Sciatic nerve (tissue), 2 donors: ENCODE measurements at regions not wholly inside any gene's neighbourhood (a gene's known extent, or its start where the extent isn't known, plus 50 kb on each side); places are given as distances from the start of the nearest gene placed in this dataset.

Experiments used
- ATAC-seq: fragments of 200-7000 bp; cut with Tn5 transposase; one replicate; pipeline ENCODE4 v1.9.1; 2020; ENCODE audit warnings: mild to moderate bottlenecking, moderate library complexity
- DNase-seq: peaks from one replicate; pipeline ENCODE4 v3.0.0-alpha.2; 2020; ENCODE audit warnings: low spot score
- intact Hi-C: fragments of 100-400 bp; cut with DNase I; formaldehyde crosslinking; loops from one replicate; pipeline ENCODE4 v1.14.2; 2022
- donor health status: DM: no; HTN: no; CAD: no.
- donor health status: DM: no; HTN: no; CAD: no.

DNA sequence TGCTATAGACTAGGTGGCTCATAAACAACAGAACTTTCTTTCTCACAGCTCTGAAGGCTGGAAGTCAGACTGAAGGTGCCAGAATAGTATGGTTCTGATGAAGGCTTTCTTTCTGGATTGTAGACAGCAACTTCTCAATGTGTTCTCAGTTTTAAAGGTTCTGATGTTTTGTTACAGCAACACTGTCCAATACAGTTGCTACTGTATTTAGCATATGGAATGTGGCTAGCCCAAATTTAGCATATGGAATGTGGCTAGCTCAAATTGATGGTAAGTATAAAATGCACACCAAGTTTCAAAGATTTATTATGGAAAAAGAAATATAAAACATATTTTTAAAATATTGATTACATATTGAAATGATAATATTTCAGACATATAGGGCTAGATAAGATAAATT is 145.3 kb downstream of the MBL2 start:
- intact Hi-C loops: no loop called here
- no peak for DNase-seq
- ATAC-seq: no peak

DNA sequence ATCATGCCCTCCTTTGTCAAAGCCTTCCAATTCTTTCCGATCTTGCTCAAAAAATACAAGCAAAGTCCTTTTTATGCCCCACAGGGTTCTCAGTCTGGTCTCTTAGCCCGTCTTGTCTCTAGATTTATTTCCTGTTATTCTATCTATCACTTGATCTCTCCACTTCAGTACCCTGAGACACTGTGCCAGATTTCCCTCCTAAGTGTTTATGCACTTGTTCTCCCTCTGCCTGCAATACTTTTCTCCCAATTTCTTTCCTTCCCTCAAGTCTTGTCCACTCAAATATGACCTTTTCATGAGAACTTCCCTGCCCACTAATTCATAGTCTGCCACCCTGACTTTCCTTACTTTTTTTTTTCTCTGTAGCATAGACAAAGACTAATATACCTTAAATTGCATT is 141.4 kb downstream of the MBL2 start:
- intact Hi-C loops: no loop called here
- DNase-seq: no peak
- ATAC-seq: no peak

- no peak for DNase-seq
- ATAC-seq: no peak
- intact Hi-C loops: no loop called here
Observed at GRCh38 chr10:52631648-52632047, 140.9 kb downstream of the MBL2 start.

DNA sequence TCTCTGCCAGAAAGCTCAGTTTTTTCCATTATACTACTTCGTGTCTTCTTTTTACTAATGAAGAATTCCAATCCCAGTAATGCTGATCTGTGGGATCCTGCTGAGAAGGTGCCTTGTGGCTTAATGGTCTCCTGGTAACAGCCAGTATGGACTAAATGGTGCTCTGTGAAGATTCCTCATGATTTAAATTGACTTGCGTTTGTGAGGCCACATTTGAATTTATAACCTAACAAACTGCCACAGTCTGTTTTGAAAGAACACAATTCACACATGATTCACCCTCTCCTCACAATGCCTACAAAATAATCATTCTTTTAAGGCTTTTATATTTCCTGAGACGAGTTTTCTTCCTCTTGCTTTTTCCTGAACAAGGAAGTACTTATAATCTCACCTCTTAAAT is 140.0 kb downstream of the MBL2 start:
- ATAC-seq: no peak
- DNase-seq: no peak
- intact Hi-C loops: no loop called here

DNA sequence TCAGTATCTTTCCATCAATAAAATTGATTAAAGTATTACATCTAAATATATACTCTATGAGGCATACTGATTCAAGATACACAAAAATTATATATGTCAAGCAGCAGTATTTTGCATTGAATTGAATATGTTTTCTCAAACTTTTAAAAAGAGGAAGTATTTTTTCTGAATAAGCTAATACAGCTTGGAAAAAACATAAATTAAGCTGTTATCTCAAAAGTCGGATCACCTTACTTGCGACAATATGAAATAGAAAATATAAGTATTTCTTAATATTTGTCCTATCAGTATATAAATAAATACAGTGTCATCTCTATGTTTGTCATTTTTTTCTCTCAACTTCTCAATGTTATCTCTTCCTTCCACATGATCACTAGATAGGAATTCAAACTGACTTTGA is 139.3 kb downstream of the MBL2 start:
- intact Hi-C loops: no loop called here
- no peak for ATAC-seq
- DNase-seq: no peak

GRCh38 chr10:52635651-52636050 is 136.9 kb downstream of the MBL2 start:
- ATAC-seq (no peak), DNase-seq (no peak)
- intact Hi-C loops: no loop called here

- intact Hi-C loops: no loop called here
- ATAC-seq (no peak), DNase-seq (no peak)
Observed at GRCh38 chr10:52636874-52637273, 135.7 kb downstream of the MBL2 start.

DNA sequence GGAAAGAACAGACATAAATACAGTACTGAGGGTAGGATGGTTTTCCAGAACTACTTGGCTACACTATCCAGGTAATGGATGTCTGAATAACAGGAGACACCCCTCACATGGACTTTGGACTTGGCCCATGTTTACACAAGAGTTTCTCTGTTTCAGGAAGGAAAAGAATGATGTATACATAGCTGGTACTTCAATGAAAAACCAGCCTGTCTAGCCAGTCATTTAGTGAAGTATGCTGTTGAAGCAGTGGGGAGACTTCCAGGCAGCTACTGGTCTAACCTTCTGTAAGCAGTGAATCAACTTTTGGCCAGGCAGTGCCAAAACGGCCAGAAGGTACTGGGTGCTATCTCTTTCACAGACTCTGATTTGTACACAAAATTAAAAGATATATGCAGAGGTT is 135.0 kb downstream of the MBL2 start:
- ATAC-seq (no peak), DNase-seq (no peak)
- intact Hi-C loops: no loop called here

DNA sequence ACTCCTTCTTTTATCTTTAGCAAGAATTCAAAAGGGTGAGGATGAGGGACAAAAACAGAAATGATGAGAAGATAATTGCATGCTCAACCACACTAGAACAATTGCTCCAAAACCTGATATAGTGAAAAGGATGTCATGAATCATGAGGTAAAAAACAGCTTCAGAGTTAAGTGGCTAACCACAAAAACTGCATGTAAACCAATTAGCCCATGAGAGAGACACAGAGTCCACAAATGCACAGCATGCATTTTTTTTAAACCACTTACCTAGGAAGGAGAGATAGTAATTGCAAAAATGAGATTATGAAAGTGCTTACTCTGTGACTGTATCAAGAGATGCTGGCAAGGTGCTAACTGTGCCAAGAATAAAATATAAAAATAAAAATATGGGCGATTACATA is 132.9 kb downstream of the MBL2 start:
- no peak for DNase-seq
- ATAC-seq: no peak
- intact Hi-C loops: no loop called here

- ATAC-seq (no peak), DNase-seq (no peak)
- intact Hi-C loops: no loop called here
Observed at GRCh38 chr10:52642208-52642607, 130.4 kb downstream of the MBL2 start.

DNA sequence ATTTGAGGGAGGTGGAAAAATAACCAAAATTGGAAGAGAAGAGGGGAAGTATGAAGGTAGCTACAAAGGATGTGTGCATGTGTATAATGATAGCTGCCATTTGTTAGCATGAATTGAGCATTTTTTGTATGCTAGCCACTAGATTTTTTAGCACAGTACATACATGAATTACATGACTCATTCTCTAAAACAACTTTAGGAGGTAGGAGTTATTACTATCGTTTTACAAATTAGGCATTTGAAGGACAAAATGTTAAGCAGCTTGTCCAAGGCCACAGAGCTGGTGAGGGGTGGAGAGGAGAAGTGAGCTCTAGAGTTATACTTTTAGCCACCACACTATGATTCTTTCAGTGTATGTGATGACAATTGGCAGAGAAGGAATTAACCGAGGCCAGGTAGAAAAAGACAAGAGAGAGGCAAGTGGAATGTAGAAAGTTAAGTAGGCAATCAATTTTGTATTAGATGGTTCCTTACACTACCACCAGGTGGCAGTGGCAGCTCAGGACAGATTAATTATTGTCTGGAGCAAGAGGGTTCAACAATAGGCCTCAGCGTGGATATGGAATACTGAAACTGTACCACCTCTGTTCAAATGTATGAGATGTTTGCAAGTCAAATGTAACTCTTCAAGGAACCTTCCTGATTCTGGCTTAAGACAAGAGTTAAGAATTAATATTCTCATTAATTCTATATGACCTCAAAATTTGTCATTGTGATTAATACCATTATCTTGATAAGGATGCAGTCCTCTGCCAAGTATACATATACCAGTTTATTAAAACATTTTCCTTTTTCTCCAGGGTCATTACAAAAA is 128.0 kb downstream of the MBL2 start:
- ATAC-seq (no peak), DNase-seq (no peak)
- intact Hi-C loops: no loop called here

- intact Hi-C loops: no loop called here
- ATAC-seq: no peak
- DNase-seq: no peak
Observed at GRCh38 chr10:52645187-52645758, 127.3 kb downstream of the MBL2 start.

DNA sequence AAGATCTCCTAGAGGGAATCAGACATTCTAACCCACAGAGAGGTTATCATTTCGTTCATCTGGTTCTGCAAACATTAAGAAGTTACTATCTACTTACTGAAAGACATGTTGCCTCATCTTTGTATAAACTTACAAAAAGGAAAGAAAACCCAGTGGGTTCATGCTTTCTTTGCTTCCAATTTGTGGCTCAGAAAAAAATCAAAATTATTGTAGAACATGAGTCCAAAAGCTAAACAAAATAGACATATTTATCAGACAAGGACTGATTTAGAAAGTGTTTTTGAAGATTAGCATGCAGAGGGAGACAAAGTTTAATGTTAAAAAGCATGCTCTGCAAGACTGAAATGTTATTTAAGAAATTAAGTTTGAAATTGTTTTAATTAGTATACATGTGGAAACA is 123.1 kb downstream of the MBL2 start:
- no peak for DNase-seq
- intact Hi-C loops: no loop called here
- no peak for ATAC-seq

- ATAC-seq (no peak), DNase-seq (no peak)
- intact Hi-C loops: no loop called here
Observed at GRCh38 chr10:52650873-52651272, 121.7 kb downstream of the MBL2 start.

DNA sequence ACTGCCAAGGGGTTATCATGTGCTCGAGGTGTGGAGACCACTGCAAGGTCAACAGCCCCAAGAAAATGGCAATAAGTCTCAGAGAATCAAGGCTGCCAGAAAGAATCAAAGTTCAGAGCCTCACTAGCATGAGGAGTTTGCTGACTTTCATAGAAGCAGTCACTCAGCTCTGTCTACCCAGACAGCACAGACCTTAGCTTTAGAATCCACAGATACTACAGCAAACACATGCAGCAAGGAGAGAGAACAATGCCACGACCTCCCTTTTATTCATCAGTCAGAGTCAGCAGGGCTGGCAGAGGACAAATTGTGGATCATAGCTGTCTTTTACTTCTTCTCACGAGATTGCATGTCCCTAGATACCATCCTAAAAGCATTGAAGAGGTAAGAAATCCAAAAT is 121.3 kb downstream of the MBL2 start:
- intact Hi-C loops: no loop called here
- ATAC-seq (no peak), DNase-seq (no peak)

DNA sequence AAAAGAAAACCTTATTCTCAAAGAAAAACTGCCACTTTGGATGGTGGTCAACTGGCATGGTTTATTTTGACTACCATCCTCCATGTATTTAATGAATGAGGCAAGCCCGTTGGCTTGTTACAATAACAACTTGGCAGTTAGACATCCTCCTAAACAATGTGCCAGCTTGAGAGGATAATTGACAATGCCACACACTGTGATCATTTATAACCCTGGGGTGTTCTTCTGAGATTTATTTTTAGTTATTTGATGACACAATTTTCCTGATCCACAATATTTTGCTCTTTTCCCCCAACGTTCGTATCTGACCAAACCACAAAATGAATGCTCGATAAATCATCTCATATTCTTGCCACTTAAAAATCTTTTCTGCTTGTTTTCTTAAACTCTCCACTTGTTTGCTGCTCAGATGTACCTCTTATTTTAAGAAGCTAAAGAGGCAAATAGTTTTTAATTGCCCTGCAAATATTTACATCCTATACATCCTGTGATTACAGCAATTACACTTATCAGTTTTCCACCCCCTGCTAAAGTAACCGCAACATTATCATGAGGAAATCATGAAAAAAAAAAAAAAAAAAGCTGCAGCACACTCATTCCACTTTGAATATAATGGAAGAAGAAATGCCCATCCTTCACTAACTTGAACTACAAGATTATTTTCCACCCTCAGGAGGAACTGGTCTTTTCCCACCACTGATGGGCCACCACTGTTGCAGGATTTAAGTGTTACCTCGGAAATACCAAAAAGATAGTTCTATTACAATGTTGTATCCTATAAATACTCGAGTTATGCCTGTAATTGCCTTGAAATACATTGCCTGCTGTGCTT is 119.9 kb downstream of the MBL2 start:
- ATAC-seq: no peak
- no peak for DNase-seq
- intact Hi-C loops: no loop called here

GRCh38 chr10:52653263-52653909 is 119.2 kb downstream of the MBL2 start:
- ATAC-seq (peak; percentile 42), DNase-seq (no peak)
- intact Hi-C loops: no loop called here

DNA sequence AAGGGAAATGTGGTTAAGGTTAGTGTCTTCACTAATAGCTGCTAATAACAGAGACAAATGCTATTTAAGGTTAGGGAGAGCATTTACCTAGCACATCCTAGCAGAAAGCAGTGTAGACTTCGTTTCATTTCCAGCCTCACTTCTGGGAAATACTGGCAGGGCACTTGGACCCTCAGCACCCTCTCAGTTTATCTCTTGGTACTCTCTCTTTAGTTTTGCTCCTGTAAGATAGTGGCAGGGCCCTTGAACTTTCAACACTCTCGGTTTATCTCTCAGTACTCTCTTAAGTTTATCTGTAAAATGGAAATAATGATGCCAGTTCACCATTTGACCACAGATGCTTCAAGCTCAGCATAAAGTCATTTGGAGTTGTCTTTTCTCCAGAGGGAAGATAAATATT is 118.4 kb downstream of the MBL2 start:
- intact Hi-C loops: no loop called here
- no peak for ATAC-seq

DNA sequence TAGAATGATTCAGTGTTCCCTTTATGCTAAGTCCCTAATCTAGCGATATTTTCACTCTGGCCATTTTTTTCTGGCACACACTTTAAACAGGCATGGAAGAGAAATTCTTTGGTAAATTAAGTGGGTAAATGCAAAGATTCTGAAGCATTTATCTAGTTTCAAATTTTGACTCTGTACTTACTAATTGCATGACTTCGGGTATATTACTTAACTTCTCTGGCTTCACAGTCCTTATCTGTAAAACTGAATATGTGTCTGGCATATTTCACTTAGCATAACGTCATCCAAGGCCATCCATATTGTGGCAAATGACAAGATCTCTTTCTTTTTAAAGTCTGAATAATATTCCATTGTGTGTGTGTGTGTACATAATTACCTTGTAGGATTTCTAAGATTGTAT is 114.5 kb downstream of the MBL2 start:
- intact Hi-C loops: no loop called here
- DNase-seq (no peak), ATAC-seq (no peak)

More for the DNA sequence above, 118.4 kb downstream of the MBL2 start:
- no peak for DNase-seq

GRCh38 chr10:52659085-52659484 is 113.5 kb downstream of the MBL2 start:
- no peak for ATAC-seq
- intact Hi-C loops: no loop called here
- no peak for DNase-seq
